ENCODE measurements at regions not wholly inside any gene's neighbourhood (a gene's known extent, or its start where the extent isn't known, plus 50 kb on each side); places are given as distances from the start of the nearest gene placed in this dataset.

- H4K8ac ChIP-seq (ENCODE audit: extremely low read depth, insufficient read depth, low read length) = no peak overlapping the region
- H3K56ac ChIP-seq (replicated peaks; ENCODE audit: insufficient read length, low read depth, low read length) = no peak overlapping the region
- H3K4me3 ChIP-seq (ENCODE audit: extremely low read depth in 1 of 4, insufficient read depth in 2 of 4, low read depth in 3 of 4, low read length in 4 of 4) = no peak overlapping the region
- 91% methylated on average over 5 of the region's 5 CpGs; no CpG with 5 or more reads in 1 of the 2 experiments for WGBS, 2 experiments (ENCODE audit: extremely low coverage in 1 of 2, insufficient coverage in 1 of 2, insufficient read length in 1 of 2, insufficient replicate concordance in 2 of 2, low coverage in 1 of 2, low lambda C conversion rate in 2 of 2, missing lambda C conversion rate in 1 of 2)
- no peak overlapping the region for H3K9ac ChIP-seq (replicated peaks in 1 of 4; ENCODE audit: extremely low read depth in 1 of 4, low read depth in 3 of 4, low read length in 3 of 4)
- no peak overlapping the region for H3K27ac ChIP-seq (ENCODE audit: low read depth, low read length)
- no peak overlapping the region for H4K91ac ChIP-seq (replicated peaks; ENCODE audit: insufficient read length, low read length)
- no peaks in the 10 kb centered on the region for H3K23me2 ChIP-seq (ENCODE audit: low read depth, low read length)
- TF ChIP-seq RFX5 (IDR thresholded peaks at IDR 0.05; ENCODE audit: borderline replicate concordance, low read depth, low read length) (no peak), CEBPB (IDR thresholded peaks at IDR 0.05; ENCODE audit: low read depth, low read length) (no peak), SP1 (IDR thresholded peaks at IDR 0.05; ENCODE audit: low read depth, low read length) (no peak), CBX8 (IDR thresholded peaks at IDR 0.05; ENCODE audit: borderline replicate concordance, low read depth, low read length) (no peak), RNF2 (IDR thresholded peaks at IDR 0.05; ENCODE audit: borderline replicate concordance, low read depth, low read length, missing control alignments, poor library complexity, severe bottlenecking) (no peak), RAD21 (IDR thresholded peaks at IDR 0.05 in 1 of 2, conservative IDR thresholded peaks at IDR 0.05 in 1 of 2; ENCODE audit: low read depth in 2 of 2, low read length in 2 of 2) (no peak)
- H2BK12ac ChIP-seq (ENCODE audit: low read depth, low read length) = no peak overlapping the region
- no peak overlapping the region for H4K5ac ChIP-seq (ENCODE audit: insufficient read length, low read depth, low read length)
- H2BK15ac ChIP-seq (ENCODE audit: low read length) = no peak overlapping the region
- peak in 1 of 2 experiments; percentile 1 for DNase-seq (ENCODE audit: low read depth in 1 of 2, low spot score in 2 of 2)
- no peaks in the 10 kb centered on the region for H4K20me1 ChIP-seq (replicated peaks in 1 of 2; ENCODE audit: control insufficient read depth in 1 of 2, insufficient read depth in 2 of 2, low read length in 2 of 2)
- H3K4ac ChIP-seq (replicated peaks; ENCODE audit: insufficient read length, low read depth, low read length) = no peak overlapping the region
- no peak overlapping the region for H2AK5ac ChIP-seq (ENCODE audit: low read depth, low read length)
- no peak overlapping the region for H3K14ac ChIP-seq (ENCODE audit: insufficient read length)
- H3K4me2 ChIP-seq (ENCODE audit: insufficient read depth in 1 of 2, low read depth in 2 of 2, low read length in 2 of 2) = no peak overlapping the region
- H3K23ac ChIP-seq (ENCODE audit: insufficient read length) = no peak overlapping the region
- H3K36me3 ChIP-seq (ENCODE audit: control insufficient read depth in 2 of 4, insufficient read depth in 4 of 4, low read length in 3 of 4) = no peaks in the 10 kb centered on the region
- no peak overlapping the region for H2AFZ ChIP-seq (ENCODE audit: low read length)
- no peak overlapping the region for H3K18ac ChIP-seq (ENCODE audit: extremely low read depth, low read length)
- no peaks in the 10 kb centered on the region for H3K27me3 ChIP-seq (replicated peaks in 1 of 4; ENCODE audit: control insufficient read depth in 3 of 4, extremely low read depth in 1 of 4, insufficient read depth in 3 of 4, low read length in 3 of 4)
- H2BK5ac ChIP-seq (ENCODE audit: low read depth, low read length) = no peak overlapping the region
- CTCF ChIA-PET (ENCODE audit: partially characterized antibody) = no interaction called here
- POLR2A ChIA-PET (ENCODE audit: partially characterized antibody) = no interaction called here
- H3K79me2 ChIP-seq (ENCODE audit: control insufficient read depth in 1 of 2, insufficient read depth in 2 of 2, low read length in 2 of 2) = no peaks in the 10 kb centered on the region
- H3K9me3 ChIP-seq (ENCODE audit: insufficient read depth in 2 of 2, low read depth in 1 of 2, low read length in 1 of 2) = no peaks in the 10 kb centered on the region
- H3K4me1 ChIP-seq (replicated peaks in 1 of 4; ENCODE audit: control insufficient read depth in 3 of 4, insufficient read depth in 4 of 4, low read length in 3 of 4) = no peaks in the 10 kb centered on the region
- no peaks in the 10 kb centered on the region for H3K79me1 ChIP-seq (ENCODE audit: low read depth, low read length)
- no peak overlapping the region for H2BK20ac ChIP-seq (ENCODE audit: low read length)
- H2BK120ac ChIP-seq (replicated peaks; ENCODE audit: low read depth, low read length) = no peak overlapping the region
- FAIRE-seq = no peak
These were observed 287.0 kb upstream of the IGFBP3 start for GRCh38 chr7:46207931-46208634.

Data from H1 (cell line).